GM18519 (cell line): ENCODE measurements at regions not wholly inside any gene's neighbourhood (a gene's known extent, or its start where the extent isn't known, plus 50 kb on each side); places are given as distances from the start of the nearest gene placed in this dataset.

ENCODE experiments used
- ATAC-seq: cut with Tn5 transposase; IDR thresholded peaks from one replicate; pipeline ENCODE4 v1.9.1; 2021; ENCODE audit warnings: mild to moderate bottlenecking, moderate library complexity; ENCODE audit not compliant: unreplicated experiment, low FRiP score

- ATAC-seq = no peak
Measured at GRCh38 chr11:27195837-27196202, 155.2 kb downstream of the BBOX1 start.

GRCh38 chr11:27194976-27195375 lies 154.4 kb downstream of the BBOX1 start:
- ATAC-seq = no peak

- ATAC-seq = no peak
Measured at GRCh38 chr11:27193434-27194225, 153.0 kb downstream of the BBOX1 start.

- ATAC-seq = no peak
Measured at GRCh38 chr11:27192184-27192583, 151.6 kb downstream of the BBOX1 start.

- ATAC-seq = no peak
Measured at GRCh38 chr11:27191639-27192038, 151.0 kb downstream of the BBOX1 start.

GRCh38 chr11:27188696-27189095 lies 148.1 kb downstream of the BBOX1 start:
- ATAC-seq = no peak

- no peak for ATAC-seq
Measured at GRCh38 chr11:27187848-27188621, 147.4 kb downstream of the BBOX1 start.

GRCh38 chr11:27187075-27187847 lies 146.6 kb downstream of the BBOX1 start:
- ATAC-seq = no peak

- no peak for ATAC-seq
Measured at GRCh38 chr11:27186580-27186979, 146.0 kb downstream of the BBOX1 start.

- ATAC-seq = no peak
Measured at GRCh38 chr11:27184458-27185312, 144.1 kb downstream of the BBOX1 start.

GRCh38 chr11:27183672-27184457 lies 143.2 kb downstream of the BBOX1 start:
- no peak for ATAC-seq

GRCh38 chr11:27179334-27179733 lies 138.7 kb downstream of the BBOX1 start:
- no peak for ATAC-seq

- ATAC-seq = no peak
Measured at GRCh38 chr11:27178859-27179258, 138.2 kb downstream of the BBOX1 start.
